Loucy (cell line): ENCODE measurements at regions not wholly inside any gene's neighbourhood (a gene's known extent, or its start where the extent isn't known, plus 50 kb on each side); places are given as distances from the start of the nearest gene placed in this dataset.

Source experiments
- H2AFZ ChIP-seq: fragments of 200-600 bp; sonication (generic); 2 replicates; pipeline ENCODE4 v1.6.0; 2016; ENCODE audit warnings: antibody characterized with exemption, mild to moderate bottlenecking, low read length, moderate library complexity
- H3F3A ChIP-seq: fragments of 200-600 bp; 2 replicates; pipeline ENCODE4 v1.6.0; 2016; ENCODE audit warnings: antibody characterized with exemption, low read depth, mild to moderate bottlenecking
- H3K27me3 ChIP-seq: fragments of 200-600 bp; sonication (generic); 2 replicates; pipeline ENCODE4 v1.6.1; 2014; ENCODE audit warnings: low read length, mild to moderate bottlenecking; ENCODE audit not compliant: insufficient read depth, poor library complexity, severe bottlenecking
- H3K36me3 ChIP-seq: fragments of 200-600 bp; sonication (generic); 2 replicates; pipeline ENCODE4 v1.6.1; 2016; ENCODE audit warnings: low read length; ENCODE audit not compliant: insufficient read depth
- H3K4me1 ChIP-seq: fragments of 200-600 bp; sonication (generic); 2 replicates; pipeline ENCODE4 v1.5.1; 2014; ENCODE audit warnings: low read length, mild to moderate bottlenecking; ENCODE audit not compliant: insufficient read depth, poor library complexity, severe bottlenecking
- H3K4me2 ChIP-seq: fragments of 200-600 bp; sonication (generic); 2 replicates; pipeline ENCODE4 v1.6.0; 2014; ENCODE audit warnings: antibody characterized with exemption, low read length, low read depth, mild to moderate bottlenecking; ENCODE audit not compliant: poor library complexity, severe bottlenecking
- H3K4me3 ChIP-seq: fragments of 200-600 bp; sonication (generic); 2 replicates; pipeline ENCODE4 v1.5.1; 2014; ENCODE audit warnings: low read length, mild to moderate bottlenecking, mixed read lengths; ENCODE audit not compliant: poor library complexity, severe bottlenecking
- H3K79me2 ChIP-seq: fragments of 200-600 bp; sonication (generic); 2 replicates; pipeline ENCODE4 v1.6.1; 2014; ENCODE audit warnings: low read length; ENCODE audit not compliant: insufficient read depth
- H3K9ac ChIP-seq: fragments of 200-600 bp; sonication (generic); 2 replicates; pipeline ENCODE4 v1.6.0; 2014; ENCODE audit warnings: mild to moderate bottlenecking, low read depth, low read length, moderate library complexity; ENCODE audit not compliant: poor library complexity, severe bottlenecking
- H3K9me2 ChIP-seq: fragments of 200-600 bp; sonication (generic); replicated peaks from 2 replicates; pipeline ENCODE4 v1.6.1; 2016; ENCODE audit warnings: low read depth, low read length, mixed read lengths
- H3K9me3 ChIP-seq: fragments of 200-600 bp; sonication (generic); 2 replicates; pipeline ENCODE4 v1.6.1; 2014; ENCODE audit warnings: mild to moderate bottlenecking, antibody characterized with exemption, low read length, low read depth; ENCODE audit not compliant: insufficient read depth
- H4K20me1 ChIP-seq: fragments of 200-600 bp; sonication (generic); 2 replicates; pipeline ENCODE4 v1.6.0; 2014; ENCODE audit warnings: antibody characterized with exemption, low read length, mild to moderate bottlenecking; ENCODE audit not compliant: insufficient read depth, poor library complexity, severe bottlenecking
- CTCF ChIP-seq: fragments of 200-600 bp; sonication (generic); conservative IDR thresholded peaks from 2 replicates; pipeline ENCODE4 v1.5.1; 2014; ENCODE audit warnings: mild to moderate bottlenecking, antibody characterized with exemption, low read length
- EZH2phosphoT487 ChIP-seq: fragments of 200-600 bp; IDR thresholded peaks from 2 replicates; pipeline ENCODE4 v1.6.1; 2018; ENCODE audit warnings: antibody characterized with exemption, mild to moderate bottlenecking, moderate library complexity, borderline replicate concordance

- no peaks in the 10 kb centered on the region for H3K9me2 ChIP-seq
- no peaks in the 10 kb centered on the region for H3K79me2 ChIP-seq
- no peaks in the 10 kb centered on the region for H3K27me3 ChIP-seq
- H3K4me2 ChIP-seq, result no peak overlapping the region
- H3K9ac ChIP-seq, result no peak overlapping the region
- H2AFZ ChIP-seq, result no peak overlapping the region
- H3K9me3 ChIP-seq, result no peaks in the 10 kb centered on the region
- no peaks in the 10 kb centered on the region for H4K20me1 ChIP-seq
- H3K4me1 ChIP-seq, result no peaks in the 10 kb centered on the region
- no peak overlapping the region for H3K4me3 ChIP-seq
- no peaks in the 10 kb centered on the region for H3F3A ChIP-seq
- no peaks in the 10 kb centered on the region for H3K36me3 ChIP-seq
- TF ChIP-seq CTCF, result no peak
- no peak for TF ChIP-seq EZH2phosphoT487
These were observed 130.1 kb upstream of the BMP4 start for GRCh38 chr14:54086767-54087166.

GRCh38 chr14:54087376-54087775, 130.8 kb upstream of the BMP4 start:
- H3K79me2 ChIP-seq, result no peaks in the 10 kb centered on the region
- no peaks in the 10 kb centered on the region for H3K9me2 ChIP-seq
- H3K4me3 ChIP-seq, result no peak overlapping the region
- H4K20me1 ChIP-seq, result no peaks in the 10 kb centered on the region
- H3K4me2 ChIP-seq, result no peak overlapping the region
- no peaks in the 10 kb centered on the region for H3K36me3 ChIP-seq
- H3F3A ChIP-seq, result no peaks in the 10 kb centered on the region
- no peaks in the 10 kb centered on the region for H3K9me3 ChIP-seq
- no peak overlapping the region for H3K9ac ChIP-seq
- H3K4me1 ChIP-seq, result no peaks in the 10 kb centered on the region
- no peak overlapping the region for H2AFZ ChIP-seq
- no peaks in the 10 kb centered on the region for H3K27me3 ChIP-seq
- TF ChIP-seq CTCF (no peak), EZH2phosphoT487 (no peak)

GRCh38 chr14:54088271-54088670, 131.6 kb upstream of the BMP4 start:
- no peak for TF ChIP-seq EZH2phosphoT487
- TF ChIP-seq CTCF, result no peak
- no peaks in the 10 kb centered on the region for H3K4me1 ChIP-seq
- no peak overlapping the region for H3K4me3 ChIP-seq
- no peaks in the 10 kb centered on the region for H3K36me3 ChIP-seq
- H3K27me3 ChIP-seq, result no peaks in the 10 kb centered on the region
- no peak overlapping the region for H2AFZ ChIP-seq
- no peaks in the 10 kb centered on the region for H3K9me2 ChIP-seq
- no peak overlapping the region for H3K9ac ChIP-seq
- no peaks in the 10 kb centered on the region for H3F3A ChIP-seq
- H3K9me3 ChIP-seq, result no peaks in the 10 kb centered on the region
- H4K20me1 ChIP-seq, result no peaks in the 10 kb centered on the region
- H3K4me2 ChIP-seq, result no peak overlapping the region
- H3K79me2 ChIP-seq, result no peaks in the 10 kb centered on the region
